Fibroblast of pulmonary artery (primary cell): ENCODE measurements at regions not wholly inside any gene's neighbourhood (a gene's known extent, or its start where the extent isn't known, plus 50 kb on each side); places are given as distances from the start of the nearest gene placed in this dataset.

ENCODE experiments used
- DNase-seq: peaks from one replicate; pipeline ENCODE4 v3.0.0-alpha.2; 2010; ENCODE audit warnings: low read depth
- H3K4me3 ChIP-seq: replicated peaks from 2 replicates; pipeline ENCODE4 v1.5.1; 2011; ENCODE audit warnings: low read depth, mild to moderate bottlenecking, control low read depth, low read length, moderate library complexity
- CTCF ChIP-seq: IDR thresholded peaks from 2 replicates; pipeline ENCODE4 v1.5.1; 2011; ENCODE audit warnings: mild to moderate bottlenecking, control low read depth, low read length, inconsistent platforms; ENCODE audit errors: missing control alignments

- TF ChIP-seq CTCF, result no peak
- H3K4me3 ChIP-seq, result no peak overlapping the region
- no peak for DNase-seq
These were observed 324.3 kb upstream of the NDST4 start for GRCh38 chr4:115437739-115438138.

- no peak overlapping the region for H3K4me3 ChIP-seq
- no peak for DNase-seq
- no peak for TF ChIP-seq CTCF
These were observed 320.1 kb upstream of the NDST4 start for GRCh38 chr4:115433491-115433890.

- H3K4me3 ChIP-seq, result no peak overlapping the region
- TF ChIP-seq CTCF, result no peak
- DNase-seq, result no peak
These were observed 316.6 kb upstream of the NDST4 start for GRCh38 chr4:115430024-115430423.

- TF ChIP-seq CTCF, result no peak
- H3K4me3 ChIP-seq, result no peak overlapping the region
- no peak for DNase-seq
These were observed 315.0 kb upstream of the NDST4 start for GRCh38 chr4:115428455-115428854.

GRCh38 chr4:115424852-115425251 lies 311.4 kb upstream of the NDST4 start:
- H3K4me3 ChIP-seq, result no peak overlapping the region
- no peak for TF ChIP-seq CTCF

GRCh38 chr4:115418635-115419396 lies 305.4 kb upstream of the NDST4 start:
- TF ChIP-seq CTCF, result no peak
- DNase-seq, result no peak

More at GRCh38 chr4:115424852-115425251, 311.4 kb upstream of the NDST4 start:
- DNase-seq, result no peak

GRCh38 chr4:115396034-115396433 lies 282.6 kb upstream of the NDST4 start:
- TF ChIP-seq CTCF, result no peak
- no peak for DNase-seq
- no peak overlapping the region for H3K4me3 ChIP-seq

More at GRCh38 chr4:115418635-115419396, 305.4 kb upstream of the NDST4 start:
- no peak overlapping the region for H3K4me3 ChIP-seq
